Liver (tissue), 7 donors: ENCODE measurements at regions not wholly inside any gene's neighbourhood (a gene's known extent, or its start where the extent isn't known, plus 50 kb on each side); places are given as distances from the start of the nearest gene placed in this dataset.
"Not testable (repeated sequence)": the region's sequence is repeated elsewhere in the genome, so short reads cannot be mapped to it uniquely, and the experiment has no call there.

Experiments
- DNase-seq: peaks from one replicate; pipeline ENCODE4 v3.0.0-alpha.2; 2017; ENCODE audit warnings: low spot score
- H3K27ac ChIP-seq, 2 donors: one replicate each; pipeline ENCODE4 v1.7.0; 2013; ENCODE audit warnings: inconsistent platforms in 2 of 2, low read length in 2 of 2, control low read depth in 1 of 2, low read depth in 1 of 2, mild to moderate bottlenecking in 1 of 2
- H3K27me3 ChIP-seq, 4 donors: one replicate each; pipeline versions ENCODE4 v1.6.1 to v1.7.0; 2013; ENCODE audit warnings: low read length in 3 of 4, inconsistent platforms in 1 of 4, mild to moderate bottlenecking in 1 of 4, moderate library complexity in 1 of 4; ENCODE audit not compliant: control insufficient read depth in 4 of 4, insufficient read depth in 4 of 4
- H3K36me3 ChIP-seq, 4 donors: one replicate each; pipeline versions ENCODE4 v1.6.1 to v1.7.0; 2013; ENCODE audit warnings: low read length in 3 of 4, mild to moderate bottlenecking in 3 of 4, low read depth in 1 of 4, moderate library complexity in 1 of 4; ENCODE audit not compliant: control insufficient read depth in 4 of 4, insufficient read depth in 3 of 4
- H3K4me1 ChIP-seq, 4 donors: one replicate each; pipeline versions ENCODE4 v1.6.1 to v1.7.0; 2013; ENCODE audit warnings: low read length in 3 of 4, mild to moderate bottlenecking in 3 of 4, moderate library complexity in 1 of 4; ENCODE audit not compliant: control insufficient read depth in 4 of 4, insufficient read depth in 4 of 4
- H3K4me3 ChIP-seq, 3 donors: one replicate each; pipeline versions ENCODE4 v1.6.1 to v1.7.0; 2013; ENCODE audit warnings: low read length in 3 of 3, control low read depth in 1 of 3, low read depth in 1 of 3, mild to moderate bottlenecking in 1 of 3
- H3K9ac ChIP-seq, 2 donors: one replicate each; pipeline ENCODE4 v1.7.0; 2013; ENCODE audit warnings: low read length in 2 of 2, mild to moderate bottlenecking in 2 of 2, moderate library complexity in 2 of 2, control low read depth in 1 of 2, low read depth in 1 of 2
- H3K9me3 ChIP-seq, 4 donors: one replicate each; pipeline versions ENCODE4 v1.6.1 to v1.7.0; 2013; ENCODE audit warnings: low read length in 3 of 4; ENCODE audit not compliant: control insufficient read depth in 4 of 4
- ATF3 ChIP-seq: IDR thresholded peaks from 2 replicates; pipeline ENCODE4 v1.6.1; 2016; ENCODE audit warnings: antibody characterized with exemption
- WGBS: extraction: QIAGEN DNeasy Blood & Tissue Kit; methylation state at CpG from one replicate; pipeline ENCODE4 v1.1.7; 2013; 5-methylcytosine and 5-hydroxymethylcytosine counted together
- donor health status: healthy.
- donor health status: healthy.
- donor health status: healthy.
- donor health status: healthy.

GRCh38 chr1:143816369-143816768 lies 155.4 kb downstream of the FAM72C start:
- H3K9me3 ChIP-seq, H3K27ac ChIP-seq: not testable (repeated sequence)

GRCh38 chr1:143805374-143805773 lies 166.4 kb downstream of the FAM72C start:
- not testable (repeated sequence) for H3K9ac ChIP-seq, H3K4me3 ChIP-seq, H3K36me3 ChIP-seq, H3K27me3 ChIP-seq, H3K27ac ChIP-seq, DNase-seq, H3K4me1 ChIP-seq, H3K9me3 ChIP-seq
- WGBS, result no CpG with 5 or more reads among the region's 4 CpGs

More at GRCh38 chr1:143816369-143816768, 155.4 kb downstream of the FAM72C start:
- H3K36me3 ChIP-seq, H3K4me1 ChIP-seq, H3K27me3 ChIP-seq, H3K9ac ChIP-seq, H3K4me3 ChIP-seq, DNase-seq: not testable (repeated sequence)
- no CpG with 5 or more reads among the region's 1 CpG for WGBS

- H3K4me1 ChIP-seq, H3K27ac ChIP-seq, H3K36me3 ChIP-seq, DNase-seq, H3K9ac ChIP-seq, H3K9me3 ChIP-seq, H3K27me3 ChIP-seq, H3K4me3 ChIP-seq: not testable (repeated sequence)
- WGBS, result under 1% methylated on average over 12 of the region's 16 CpGs
These were observed 167.0 kb downstream of the FAM72C start for GRCh38 chr1:143804707-143805356.

GRCh38 chr1:143803927-143804411 lies 167.8 kb downstream of the FAM72C start:
- not testable (repeated sequence) for H3K9ac ChIP-seq, H3K36me3 ChIP-seq, H3K27ac ChIP-seq, H3K9me3 ChIP-seq, H3K27me3 ChIP-seq, H3K4me1 ChIP-seq
- H3K4me3 ChIP-seq, result peak overlapping the region in 1 of 3 donors; percentile 42
- peak; percentile 17 for DNase-seq
- 2% methylated on average over 26 of the region's 26 CpGs for WGBS
- TF ChIP-seq ATF3, result peak; percentile 96

- H3K4me1 ChIP-seq, H3K4me3 ChIP-seq, H3K9ac ChIP-seq, H3K27me3 ChIP-seq, DNase-seq, H3K9me3 ChIP-seq, H3K36me3 ChIP-seq, H3K27ac ChIP-seq: not testable (repeated sequence)
- no CpG with 5 or more reads among the region's 13 CpGs for WGBS
These were observed 168.7 kb downstream of the FAM72C start for GRCh38 chr1:143803095-143803494.

- not testable (repeated sequence) for H3K36me3 ChIP-seq, H3K4me3 ChIP-seq, H3K4me1 ChIP-seq, DNase-seq, H3K27me3 ChIP-seq, H3K9ac ChIP-seq, H3K27ac ChIP-seq, H3K9me3 ChIP-seq
- no CpG with 5 or more reads among the region's 22 CpGs for WGBS
These were observed 172.1 kb downstream of the FAM72C start for GRCh38 chr1:143799568-143800187.

- H3K27me3 ChIP-seq, H3K27ac ChIP-seq, DNase-seq, H3K4me1 ChIP-seq, H3K9me3 ChIP-seq, H3K9ac ChIP-seq, H3K4me3 ChIP-seq, H3K36me3 ChIP-seq: not testable (repeated sequence)
- no CpG with 5 or more reads among the region's 3 CpGs for WGBS
These were observed 175.4 kb downstream of the FAM72C start for GRCh38 chr1:143796369-143796768.

GRCh38 chr1:143792047-143792937 lies 179.5 kb downstream of the FAM72C start:
- H3K4me1 ChIP-seq, H3K9me3 ChIP-seq, H3K27me3 ChIP-seq, H3K4me3 ChIP-seq, H3K9ac ChIP-seq, H3K27ac ChIP-seq, H3K36me3 ChIP-seq, DNase-seq: not testable (repeated sequence)
- WGBS, result no CpG with 5 or more reads among the region's 57 CpGs
